ENCODE measurements at regions not wholly inside any gene's neighbourhood (a gene's known extent, or its start where the extent isn't known, plus 50 kb on each side); places are given as distances from the start of the nearest gene placed in this dataset.
"Not testable (repeated sequence)": the region's sequence is repeated elsewhere in the genome, so short reads cannot be mapped to it uniquely, and the experiment has no call there.

DNA sequence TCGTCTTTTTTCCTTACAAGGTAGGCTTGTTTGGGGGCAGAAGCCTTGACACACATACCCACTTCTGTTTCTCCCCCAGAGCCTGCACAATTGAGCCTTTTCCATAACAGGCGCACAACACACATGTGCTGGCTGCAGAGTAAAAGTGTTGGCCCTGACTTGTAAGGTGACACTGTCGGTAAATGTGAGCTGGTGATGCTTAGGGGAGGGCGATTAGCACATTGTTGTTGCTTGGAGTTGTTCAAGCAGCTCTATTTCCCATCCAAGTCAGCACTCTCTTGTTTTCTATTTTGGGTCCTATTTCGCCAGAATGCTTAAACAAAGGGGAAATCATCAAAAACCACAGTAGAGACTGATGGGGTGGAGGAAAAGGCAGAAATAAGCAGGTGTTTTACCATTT is 51.9 kb upstream of the PTPRJ start:
- Histone ChIP-seq H3K9me3 (ENCODE audit: control insufficient read depth, low read length) (no peaks in the 10 kb centered on the region), H3K36me3 (ENCODE audit: control insufficient read depth, insufficient read depth, low read length) (no peaks in the 10 kb centered on the region)
- whole genome bisulfite sequencing, 2 experiments (ENCODE audit: insufficient coverage in 2 of 2) = 79% methylated on average over 2 of the region's 5 CpGs; no CpG with 5 or more reads in 1 of the 2 experiments

DNA sequence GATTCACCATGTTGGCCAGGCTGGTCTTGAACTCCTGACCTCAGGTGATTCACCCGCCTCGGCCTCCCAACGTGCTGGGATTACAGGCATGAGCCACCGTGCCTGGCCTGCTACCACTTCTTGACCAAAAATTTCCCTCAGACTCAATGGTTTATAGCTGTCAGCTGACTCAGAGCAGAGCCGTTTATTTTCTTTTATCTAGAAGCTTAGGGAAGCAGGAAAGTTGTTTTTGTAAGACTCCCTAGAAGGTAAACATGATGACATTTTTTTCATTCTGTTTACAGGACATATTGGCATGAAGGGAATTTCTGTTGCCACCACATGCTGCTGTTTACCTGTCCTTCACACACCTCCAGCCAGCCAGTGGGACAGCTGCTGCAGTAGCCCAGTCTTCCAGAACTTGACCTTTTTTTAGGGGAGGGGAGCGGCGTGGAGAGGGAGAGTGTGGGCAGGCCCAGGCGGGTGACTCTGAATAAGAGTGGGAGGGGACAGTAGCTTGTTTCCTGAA is 56.1 kb upstream of the PTPRJ start:
- WGBS, 2 experiments (ENCODE audit: insufficient coverage in 2 of 2) = 84% methylated on average over 3 of the region's 8 CpGs; no CpG with 5 or more reads in 1 of the 2 experiments
- H3K4me1 ChIP-seq (ENCODE audit: control insufficient read depth, insufficient read depth, low read length, poor library complexity, severe bottlenecking) = peaks cover 8% of the 10 kb centered on the region
- H3K27ac ChIP-seq (ENCODE audit: low read depth, low read length, severe bottlenecking) = peak overlapping the region; percentile 53
- H3K9me3 ChIP-seq (ENCODE audit: control insufficient read depth, low read length) = no peaks in the 10 kb centered on the region
- no peak overlapping the region for H3K4me3 ChIP-seq (ENCODE audit: extremely low read depth, insufficient read depth, low read length, poor library complexity, severe bottlenecking)
- H3K36me3 ChIP-seq (ENCODE audit: control insufficient read depth, insufficient read depth, low read length) = no peaks in the 10 kb centered on the region

More for the DNA sequence above, 51.9 kb upstream of the PTPRJ start:
- H3K27ac ChIP-seq (ENCODE audit: low read depth, low read length, severe bottlenecking) = no peak overlapping the region
- peaks cover 7% of the 10 kb centered on the region for H3K4me1 ChIP-seq (ENCODE audit: control insufficient read depth, insufficient read depth, low read length, poor library complexity, severe bottlenecking)
- no peak overlapping the region for H3K4me3 ChIP-seq (ENCODE audit: extremely low read depth, insufficient read depth, low read length, poor library complexity, severe bottlenecking)

DNA sequence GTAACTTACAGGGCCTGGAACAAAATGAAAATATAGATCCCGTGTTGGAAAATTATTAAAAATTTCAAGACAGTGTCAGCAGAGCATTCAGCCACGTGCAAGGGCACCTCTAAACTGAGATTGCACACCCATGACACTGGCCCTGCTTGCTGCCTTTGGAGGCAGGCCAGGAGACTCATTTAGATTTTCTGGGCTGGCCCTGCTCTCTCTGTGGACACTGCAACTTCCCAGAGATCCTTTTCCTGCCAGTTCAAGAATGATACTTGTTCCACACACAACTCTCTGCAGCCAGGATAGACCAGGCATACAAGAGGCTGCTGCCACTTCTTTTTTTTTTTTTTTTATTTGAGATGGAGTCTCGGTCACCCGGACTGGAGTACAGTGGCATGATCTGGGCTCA is 56.7 kb upstream of the PTPRJ start:
- H3K27ac ChIP-seq (ENCODE audit: low read depth, low read length, severe bottlenecking) = no peak overlapping the region

DNA sequence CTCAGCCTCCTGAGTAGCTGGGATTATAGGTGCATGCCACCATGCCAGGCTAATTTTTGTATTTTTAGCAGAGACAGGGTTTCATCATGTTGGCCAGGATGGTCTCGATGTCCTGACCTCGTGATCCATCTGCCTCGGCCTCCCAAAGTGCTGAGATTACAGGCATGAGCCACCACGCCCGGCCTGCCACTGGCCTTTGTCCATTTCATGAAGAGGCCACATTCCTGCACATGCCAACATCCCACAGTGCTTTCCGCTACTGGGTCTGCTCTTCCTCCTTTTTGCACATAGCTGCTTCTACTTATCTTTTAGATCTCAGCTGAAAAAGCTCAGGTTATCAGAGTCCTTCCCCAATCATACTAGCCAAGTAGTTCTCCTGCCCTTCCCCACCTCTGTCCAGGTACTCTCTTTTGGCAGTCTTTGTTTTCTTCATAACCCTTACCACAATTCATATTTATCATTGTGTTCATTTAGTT is 59.2 kb upstream of the PTPRJ start:
- not testable (repeated sequence) for H3K36me3 ChIP-seq (ENCODE audit: control insufficient read depth, insufficient read depth, low read length); H3K4me3 ChIP-seq (ENCODE audit: extremely low read depth, insufficient read depth, low read length, poor library complexity, severe bottlenecking); H3K9me3 ChIP-seq (ENCODE audit: control insufficient read depth, low read length); H3K27ac ChIP-seq (ENCODE audit: low read depth, low read length, severe bottlenecking)
- H3K4me1 ChIP-seq (ENCODE audit: control insufficient read depth, insufficient read depth, low read length, poor library complexity, severe bottlenecking) = peaks cover 25% of the 10 kb centered on the region
- 90 to 97% methylated on average over 6 of the region's 6 CpGs for whole genome bisulfite sequencing, 2 experiments (ENCODE audit: insufficient coverage in 2 of 2)

More for the DNA sequence above, 56.7 kb upstream of the PTPRJ start:
- no peaks in the 10 kb centered on the region for H3K36me3 ChIP-seq (ENCODE audit: control insufficient read depth, insufficient read depth, low read length)
- no peaks in the 10 kb centered on the region for H3K9me3 ChIP-seq (ENCODE audit: control insufficient read depth, low read length)
- 68 to 93% methylated on average over 2 to 3 of the region's 4 CpGs for WGBS, 2 experiments (ENCODE audit: insufficient coverage in 2 of 2)
- H3K4me1 ChIP-seq (ENCODE audit: control insufficient read depth, insufficient read depth, low read length, poor library complexity, severe bottlenecking) = peaks cover 10% of the 10 kb centered on the region
- H3K4me3 ChIP-seq (ENCODE audit: extremely low read depth, insufficient read depth, low read length, poor library complexity, severe bottlenecking) = no peak overlapping the region

DNA sequence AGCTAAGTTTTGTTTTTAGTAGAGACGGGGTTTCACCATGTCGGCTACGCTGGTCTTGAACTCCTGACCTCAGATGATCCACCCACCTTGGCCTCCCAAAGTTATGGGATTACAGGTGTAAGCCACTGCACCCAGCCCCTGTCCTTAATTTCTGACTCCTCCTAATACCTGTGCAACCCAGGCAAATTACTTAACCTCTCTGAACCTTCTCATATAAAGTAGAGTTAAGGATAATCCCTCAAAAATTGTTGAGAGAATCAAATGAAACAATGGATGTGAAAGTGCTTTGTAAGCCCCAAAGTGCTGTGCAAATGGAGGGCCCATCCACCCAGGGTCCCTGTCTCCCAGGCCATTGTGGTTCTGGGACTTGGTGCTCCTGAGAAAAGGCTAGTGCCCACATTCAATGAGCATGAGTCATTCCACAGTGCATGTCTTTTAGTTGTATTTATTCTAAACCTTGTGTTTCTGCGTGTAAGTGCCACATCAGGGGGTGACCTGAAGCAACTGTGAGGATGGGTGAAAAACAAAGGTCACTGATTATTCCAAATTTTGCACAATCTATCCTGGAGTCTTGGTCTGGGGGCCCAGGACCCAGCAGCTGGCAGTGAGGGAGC is 61.4 kb upstream of the PTPRJ start:
- Histone ChIP-seq H3K4me1 (ENCODE audit: control insufficient read depth, insufficient read depth, low read length, poor library complexity, severe bottlenecking) (peaks cover 33% of the 10 kb centered on the region), H3K9me3 (ENCODE audit: control insufficient read depth, low read length) (no peaks in the 10 kb centered on the region), H3K36me3 (ENCODE audit: control insufficient read depth, insufficient read depth, low read length) (no peaks in the 10 kb centered on the region), H3K27ac (ENCODE audit: low read depth, low read length, severe bottlenecking) (peak overlapping the region; percentile 78), H3K4me3 (ENCODE audit: extremely low read depth, insufficient read depth, low read length, poor library complexity, severe bottlenecking) (no peak overlapping the region)
- WGBS, 2 experiments (ENCODE audit: insufficient coverage in 2 of 2) = 76 to 88% methylated on average over 4 of the region's 4 CpGs

DNA sequence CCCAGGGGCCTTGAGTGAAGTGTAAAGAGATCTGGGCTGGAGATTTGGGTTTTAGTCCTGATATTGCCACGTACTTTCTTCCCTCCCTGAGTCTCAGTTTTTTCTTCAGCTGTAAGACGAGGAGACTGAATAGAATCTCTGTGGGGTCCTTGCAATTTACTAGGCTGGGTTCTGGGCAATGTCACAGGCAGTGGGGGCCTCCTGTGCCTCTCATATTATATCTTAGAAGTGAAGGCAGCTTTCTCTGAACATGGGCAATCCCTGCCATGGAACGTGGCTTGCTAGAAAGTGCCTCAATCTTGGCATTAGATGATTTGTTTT is 62.0 kb upstream of the PTPRJ start:
- Histone ChIP-seq H3K27ac (ENCODE audit: low read depth, low read length, severe bottlenecking) (peak overlapping the region; percentile 78), H3K4me3 (ENCODE audit: extremely low read depth, insufficient read depth, low read length, poor library complexity, severe bottlenecking) (no peak overlapping the region), H3K4me1 (ENCODE audit: control insufficient read depth, insufficient read depth, low read length, poor library complexity, severe bottlenecking) (peaks cover 29% of the 10 kb centered on the region), H3K9me3 (ENCODE audit: control insufficient read depth, low read length) (no peaks in the 10 kb centered on the region), H3K36me3 (ENCODE audit: control insufficient read depth, insufficient read depth, low read length) (no peaks in the 10 kb centered on the region)
- WGBS, 2 experiments (ENCODE audit: insufficient coverage in 2 of 2) = 80 to 86% methylated on average over 1 of the region's 3 CpGs

DNA sequence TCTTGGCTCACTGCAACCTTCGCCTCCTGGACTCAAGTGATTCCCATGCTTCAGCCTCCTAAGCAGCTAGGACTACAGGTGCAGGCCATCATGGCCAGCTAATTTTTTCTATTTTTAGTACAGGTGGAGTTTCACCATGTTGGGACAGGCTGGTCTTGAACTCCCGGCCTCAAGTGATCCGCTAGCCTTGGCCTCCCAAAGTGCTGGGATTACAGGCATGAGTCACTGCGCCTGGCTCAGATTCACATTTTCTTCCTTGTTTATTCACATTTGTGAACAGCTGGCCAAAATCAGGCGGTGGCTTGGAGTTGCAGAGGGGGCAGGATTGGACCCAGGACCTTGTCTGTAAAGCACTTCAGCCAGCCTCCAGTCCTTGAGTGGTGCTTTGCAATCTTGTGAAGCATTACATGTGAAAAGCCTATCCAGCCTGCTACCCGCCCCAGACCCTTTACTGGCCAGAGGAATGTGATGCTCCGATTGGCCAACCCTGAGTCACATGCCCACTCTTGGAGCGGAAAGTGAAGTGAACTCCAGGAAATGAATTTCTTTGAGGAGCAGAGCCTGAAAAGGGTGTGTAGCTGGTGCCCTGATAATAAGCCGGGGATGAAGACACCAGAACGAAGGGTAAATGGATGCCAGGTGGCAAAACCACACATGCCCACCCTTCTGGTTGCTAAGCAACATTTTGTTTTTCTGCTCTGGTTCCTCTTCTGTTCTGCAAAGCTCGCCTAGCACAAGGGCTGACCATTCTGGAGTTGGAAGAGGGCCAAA is 62.6 kb upstream of the PTPRJ start:
- WGBS, 2 experiments (ENCODE audit: insufficient coverage in 2 of 2) = 91 to 97% methylated on average over 6 to 9 of the region's 11 CpGs
- peaks cover 29% of the 10 kb centered on the region for H3K4me1 ChIP-seq (ENCODE audit: control insufficient read depth, insufficient read depth, low read length, poor library complexity, severe bottlenecking)
- H3K27ac ChIP-seq (ENCODE audit: low read depth, low read length, severe bottlenecking) = peak overlapping the region; percentile 78
- no peaks in the 10 kb centered on the region for H3K36me3 ChIP-seq (ENCODE audit: control insufficient read depth, insufficient read depth, low read length)
- H3K9me3 ChIP-seq (ENCODE audit: control insufficient read depth, low read length) = no peaks in the 10 kb centered on the region
- no peak overlapping the region for H3K4me3 ChIP-seq (ENCODE audit: extremely low read depth, insufficient read depth, low read length, poor library complexity, severe bottlenecking)

DNA sequence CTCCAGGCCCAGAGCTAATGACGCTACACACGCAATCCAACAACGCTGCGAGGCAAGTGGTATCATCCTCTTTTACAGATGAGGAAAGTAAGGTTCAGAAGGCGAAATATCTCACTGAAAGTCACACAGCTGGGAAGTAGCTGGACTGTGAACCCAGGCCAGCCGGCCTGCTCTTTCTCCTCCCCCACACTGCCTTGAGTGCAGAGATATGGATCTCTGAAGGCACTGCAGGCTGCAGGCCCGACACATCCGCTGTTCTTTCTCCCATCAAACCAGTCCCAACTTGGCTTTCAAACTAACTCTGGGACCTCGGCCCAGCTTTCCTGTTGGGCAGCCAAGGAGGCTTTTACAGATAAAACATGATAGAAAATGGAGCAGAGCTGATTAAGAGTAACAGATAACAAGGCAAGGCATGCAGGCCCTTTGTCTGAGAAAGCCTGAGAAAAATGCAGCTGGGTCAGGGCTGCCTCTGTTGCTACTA is 64.0 kb upstream of the PTPRJ start:
- 81 to 86% methylated on average over 6 to 8 of the region's 9 CpGs for WGBS, 2 experiments (ENCODE audit: insufficient coverage in 2 of 2)
- H3K4me3 ChIP-seq (ENCODE audit: extremely low read depth, insufficient read depth, low read length, poor library complexity, severe bottlenecking) = no peak overlapping the region

DNA sequence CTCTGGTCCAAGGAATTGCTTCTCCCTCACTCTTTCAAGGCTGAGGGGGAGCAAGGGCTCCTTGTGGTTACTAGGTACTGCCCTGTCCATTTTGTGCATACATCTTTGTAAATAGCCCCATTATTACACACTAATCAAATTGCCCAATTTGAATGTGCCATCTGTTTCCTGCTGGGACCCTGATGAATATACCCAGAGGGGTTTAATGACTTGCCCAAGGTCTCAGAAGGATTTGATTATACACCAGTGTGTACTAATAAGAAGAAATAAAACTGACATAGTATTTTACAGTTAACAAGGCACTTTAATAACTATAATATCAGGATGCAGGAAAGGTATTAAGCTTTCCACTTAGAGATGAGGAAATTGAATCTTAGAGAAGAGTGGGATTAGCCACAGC is 64.6 kb upstream of the PTPRJ start:
- H3K4me3 ChIP-seq (ENCODE audit: extremely low read depth, insufficient read depth, low read length, poor library complexity, severe bottlenecking) = no peak overlapping the region
- no peaks in the 10 kb centered on the region for H3K9me3 ChIP-seq (ENCODE audit: control insufficient read depth, low read length)
- peaks cover 29% of the 10 kb centered on the region for H3K4me1 ChIP-seq (ENCODE audit: control insufficient read depth, insufficient read depth, low read length, poor library complexity, severe bottlenecking)
- H3K36me3 ChIP-seq (ENCODE audit: control insufficient read depth, insufficient read depth, low read length) = no peaks in the 10 kb centered on the region
- H3K27ac ChIP-seq (ENCODE audit: low read depth, low read length, severe bottlenecking) = peak overlapping the region; percentile 89

More for the DNA sequence above, 64.0 kb upstream of the PTPRJ start:
- no peaks in the 10 kb centered on the region for H3K9me3 ChIP-seq (ENCODE audit: control insufficient read depth, low read length)
- no peaks in the 10 kb centered on the region for H3K36me3 ChIP-seq (ENCODE audit: control insufficient read depth, insufficient read depth, low read length)
- H3K4me1 ChIP-seq (ENCODE audit: control insufficient read depth, insufficient read depth, low read length, poor library complexity, severe bottlenecking) = peaks cover 29% of the 10 kb centered on the region
- H3K27ac ChIP-seq (ENCODE audit: low read depth, low read length, severe bottlenecking) = peak overlapping the region; percentile 89

DNA sequence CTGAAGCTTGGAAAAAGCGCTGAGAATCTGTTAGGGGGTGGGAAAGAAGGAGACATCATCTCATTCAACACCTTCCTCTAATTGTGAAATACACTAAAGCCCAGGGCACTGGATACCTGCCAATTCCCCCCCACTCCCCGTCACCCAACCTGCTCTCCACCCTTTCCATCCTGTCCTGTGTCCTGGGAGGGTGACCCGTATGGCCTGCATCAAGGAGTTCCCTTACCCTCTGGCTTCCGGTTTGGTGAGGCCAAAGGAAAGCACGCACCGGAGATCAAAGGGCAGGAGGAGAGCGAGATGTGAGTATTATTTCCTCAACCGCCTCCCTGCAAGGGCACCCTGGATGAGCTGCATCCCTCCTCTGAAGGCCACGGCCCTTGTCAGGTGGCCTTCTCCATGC is 65.0 kb upstream of the PTPRJ start:
- Histone ChIP-seq H3K27ac (ENCODE audit: low read depth, low read length, severe bottlenecking) (peak overlapping the region; percentile 23), H3K4me1 (ENCODE audit: control insufficient read depth, insufficient read depth, low read length, poor library complexity, severe bottlenecking) (peaks cover 29% of the 10 kb centered on the region), H3K4me3 (ENCODE audit: extremely low read depth, insufficient read depth, low read length, poor library complexity, severe bottlenecking) (no peak overlapping the region), H3K9me3 (ENCODE audit: control insufficient read depth, low read length) (no peaks in the 10 kb centered on the region), H3K36me3 (ENCODE audit: control insufficient read depth, insufficient read depth, low read length) (no peaks in the 10 kb centered on the region)
- 90% methylated on average over 6 to 8 of the region's 9 CpGs for WGBS, 2 experiments (ENCODE audit: insufficient coverage in 2 of 2)

DNA sequence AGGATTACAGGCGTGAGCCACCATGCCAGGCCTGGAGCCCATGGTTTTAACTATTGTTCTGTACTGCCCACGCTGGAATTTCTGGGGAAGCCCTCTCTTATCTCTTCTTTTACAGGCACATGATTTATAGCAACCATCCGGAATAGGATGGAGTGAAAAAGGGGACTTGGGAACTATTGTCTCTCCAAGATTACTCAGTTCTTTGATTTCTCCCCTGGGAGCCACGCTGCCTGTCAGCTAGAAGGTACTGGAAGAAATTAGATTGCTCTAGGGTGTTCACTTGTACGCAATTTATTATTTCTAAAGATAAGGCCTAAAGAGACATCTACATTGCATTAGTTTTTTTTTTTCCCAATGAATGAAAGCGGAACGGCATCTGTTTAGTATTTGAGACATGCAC is 65.6 kb upstream of the PTPRJ start:
- Histone ChIP-seq H3K4me1 (ENCODE audit: control insufficient read depth, insufficient read depth, low read length, poor library complexity, severe bottlenecking) (peaks cover 29% of the 10 kb centered on the region), H3K27ac (ENCODE audit: low read depth, low read length, severe bottlenecking) (no peak overlapping the region), H3K36me3 (ENCODE audit: control insufficient read depth, insufficient read depth, low read length) (no peaks in the 10 kb centered on the region), H3K4me3 (ENCODE audit: extremely low read depth, insufficient read depth, low read length, poor library complexity, severe bottlenecking) (no peak overlapping the region), H3K9me3 (ENCODE audit: control insufficient read depth, low read length) (no peaks in the 10 kb centered on the region)
- 80 to 88% methylated on average over 1 to 3 of the region's 7 CpGs for WGBS, 2 experiments (ENCODE audit: insufficient coverage in 2 of 2)
